Embryonic facial prominence (tissue), 1 donor: ENCODE measurements at regions not wholly inside any gene's neighbourhood (a gene's known extent, or its start where the extent isn't known, plus 50 kb on each side); places are given as distances from the start of the nearest gene placed in this dataset.

ENCODE experiments used
- DNase-seq: peaks from one replicate; pipeline ENCODE4 v3.0.0-alpha.2; 2016; ENCODE audit errors: extremely low spot score

- no peak for DNase-seq
Observed at GRCh38 chr1:110765640-110766335, 91.0 kb upstream of the KCNA3 start.

- DNase-seq, result no peak
Observed at GRCh38 chr1:110763149-110763548, 88.4 kb upstream of the KCNA3 start.

DNA sequence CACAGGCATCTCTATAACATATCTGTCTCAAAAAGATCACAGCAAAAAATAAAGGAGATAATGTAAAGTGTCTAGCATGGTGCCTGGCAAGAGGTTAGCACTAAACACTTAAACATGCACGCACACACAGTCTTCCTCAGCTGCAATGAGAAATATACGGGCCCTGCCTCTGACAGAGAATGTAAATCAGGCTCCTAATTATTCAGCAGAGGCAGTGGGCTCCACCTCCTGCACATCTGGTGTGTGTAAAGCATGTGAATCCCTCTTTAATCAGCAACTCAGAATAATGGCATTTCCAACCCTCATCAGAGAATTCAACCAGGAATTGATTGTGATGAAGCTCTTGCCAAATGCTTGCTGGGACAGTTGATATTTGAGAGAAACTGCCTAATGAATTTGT, 85.6 kb upstream of the KCNA3 start:
- no peak for DNase-seq

GRCh38 chr1:110756506-110756905, 81.8 kb upstream of the KCNA3 start:
- no peak for DNase-seq

DNA sequence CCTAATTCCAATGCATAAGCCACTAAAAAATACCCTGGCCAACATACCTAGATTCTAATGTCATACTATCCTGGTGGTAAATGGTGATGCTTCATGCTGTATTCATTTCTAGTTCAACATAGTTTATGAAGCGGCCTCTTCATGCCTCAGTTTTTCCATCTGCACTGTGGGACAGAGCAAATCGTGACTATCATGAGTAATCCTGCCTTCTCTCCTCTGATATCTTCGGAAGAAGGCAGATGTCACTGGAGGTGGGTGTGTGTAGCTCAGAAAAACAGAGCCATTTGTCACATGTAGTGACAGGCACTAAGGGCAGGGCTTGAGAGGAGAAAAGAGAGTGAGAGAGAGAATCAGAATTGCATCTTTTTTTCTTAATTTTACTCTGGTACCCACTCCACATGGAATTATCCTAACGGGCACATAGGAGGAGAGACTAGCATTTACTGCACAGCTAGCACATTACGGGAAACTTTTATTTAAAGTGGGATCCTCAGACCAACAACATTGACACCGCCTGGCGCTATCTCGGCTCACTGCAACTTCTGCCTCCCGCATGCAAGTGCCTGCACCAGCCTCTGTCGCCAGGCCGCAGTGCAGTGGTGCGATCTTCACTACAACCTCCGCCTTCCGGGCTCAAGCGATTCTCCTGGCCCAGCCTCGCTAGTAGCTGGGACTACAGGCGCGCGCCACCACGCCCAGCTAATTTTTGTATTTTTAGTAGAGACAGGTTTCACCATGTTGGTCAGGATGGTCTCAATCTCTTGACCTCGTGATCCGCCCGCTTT, 78.4 kb upstream of the KCNA3 start:
- no peak for DNase-seq

GRCh38 chr1:110750562-110750961, 75.8 kb upstream of the KCNA3 start:
- no peak for DNase-seq

GRCh38 chr1:110749960-110750359, 75.2 kb upstream of the KCNA3 start:
- DNase-seq, result no peak

DNA sequence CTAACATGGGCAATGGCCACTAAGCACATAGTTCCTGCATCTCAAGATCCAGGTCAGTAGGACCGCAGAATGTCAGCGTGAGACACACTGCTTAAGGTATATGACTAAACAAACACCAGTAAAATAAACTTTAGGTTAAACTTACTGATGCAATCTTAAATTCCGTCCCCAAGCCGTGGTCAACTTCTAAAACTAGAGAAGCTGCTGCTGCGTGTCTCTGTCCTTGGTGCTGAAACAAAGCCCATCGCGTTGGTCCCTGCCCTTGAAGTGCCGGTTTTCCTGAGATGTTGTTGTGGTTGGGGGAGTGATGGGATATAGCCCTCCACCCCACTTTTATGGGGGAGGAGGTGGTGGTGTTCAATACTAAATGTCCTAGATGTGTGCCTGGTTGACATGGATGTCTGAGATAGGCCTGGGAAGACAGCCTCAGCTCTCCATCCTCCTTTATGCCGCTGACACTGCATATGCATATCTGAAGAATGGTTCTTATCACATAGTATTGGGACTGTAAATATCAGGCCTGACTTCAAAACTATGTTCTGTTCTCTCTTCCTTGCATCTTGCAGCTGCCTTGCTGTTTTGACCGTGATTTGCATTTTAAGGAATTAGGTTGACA, 72.0 kb upstream of the KCNA3 start:
- DNase-seq, result peak; percentile 15

- no peak for DNase-seq
Observed at GRCh38 chr1:110743397-110743796, 68.7 kb upstream of the KCNA3 start.

DNA sequence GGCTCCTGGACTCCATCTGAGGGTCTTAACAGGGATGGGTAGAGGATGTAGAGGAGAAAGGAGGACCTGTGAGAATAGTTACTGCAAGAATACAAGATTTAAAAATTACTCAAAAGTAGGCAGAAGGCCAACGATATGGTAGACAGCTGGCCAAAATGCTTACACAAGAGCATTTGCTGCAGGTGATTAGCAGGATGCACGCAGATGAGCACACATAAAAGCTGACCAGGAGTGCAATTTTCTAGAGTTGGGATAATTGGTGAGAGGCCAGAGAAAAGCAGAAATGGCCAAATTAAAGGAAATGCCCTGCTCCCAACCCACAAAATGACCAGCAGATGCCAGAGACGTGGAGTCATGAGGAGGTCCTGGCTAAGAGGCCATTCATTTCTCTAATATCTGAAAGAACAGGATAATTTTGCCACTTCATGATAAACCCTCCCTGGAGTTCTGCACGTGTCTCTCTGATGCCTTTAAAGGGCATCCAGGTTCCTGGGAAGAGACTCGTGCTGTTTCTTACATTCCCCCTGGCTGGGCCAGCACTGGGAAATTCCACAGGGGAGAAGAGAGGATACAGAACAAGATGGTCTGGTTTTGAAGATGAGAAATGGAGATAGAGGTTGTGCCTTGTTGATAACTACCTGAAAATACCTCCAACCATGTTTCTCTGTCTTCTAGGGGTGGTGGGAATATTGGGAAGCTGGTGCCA, 62.3 kb upstream of the KCNA3 start:
- no peak for DNase-seq

- no peak for DNase-seq
Observed at GRCh38 chr1:110734133-110734680, 59.5 kb upstream of the KCNA3 start.

GRCh38 chr1:110731529-110731928, 56.8 kb upstream of the KCNA3 start:
- no peak for DNase-seq

DNA sequence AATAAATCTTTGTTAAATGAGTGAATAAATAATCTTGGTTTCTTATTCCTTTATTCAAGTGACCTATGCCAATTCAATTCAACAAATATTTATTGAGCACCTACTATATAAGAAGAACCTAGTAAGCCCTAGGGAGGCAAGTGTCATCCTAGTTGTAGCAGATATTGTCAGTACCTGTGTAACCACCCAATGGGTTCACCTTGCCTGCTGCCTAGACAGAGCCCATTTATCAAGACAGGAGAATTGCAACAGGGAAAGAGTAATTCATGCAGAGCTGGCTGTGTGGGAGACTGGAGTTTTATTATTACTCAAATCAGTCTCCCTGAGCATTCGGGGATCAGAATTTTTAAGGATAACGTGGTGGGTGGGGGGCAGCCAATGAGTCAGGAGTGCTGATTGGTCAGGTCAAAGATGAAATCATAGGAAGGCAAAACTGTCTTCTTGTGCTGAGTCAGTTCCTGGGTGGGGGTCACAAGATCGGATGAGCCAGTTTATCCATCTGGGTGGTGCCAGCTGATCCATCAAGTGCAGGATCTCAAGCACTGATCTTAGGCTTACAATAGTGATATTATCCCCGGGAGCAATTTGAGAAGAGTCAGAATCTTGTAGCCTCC, 53.8 kb upstream of the KCNA3 start:
- DNase-seq, result no peak

DNA sequence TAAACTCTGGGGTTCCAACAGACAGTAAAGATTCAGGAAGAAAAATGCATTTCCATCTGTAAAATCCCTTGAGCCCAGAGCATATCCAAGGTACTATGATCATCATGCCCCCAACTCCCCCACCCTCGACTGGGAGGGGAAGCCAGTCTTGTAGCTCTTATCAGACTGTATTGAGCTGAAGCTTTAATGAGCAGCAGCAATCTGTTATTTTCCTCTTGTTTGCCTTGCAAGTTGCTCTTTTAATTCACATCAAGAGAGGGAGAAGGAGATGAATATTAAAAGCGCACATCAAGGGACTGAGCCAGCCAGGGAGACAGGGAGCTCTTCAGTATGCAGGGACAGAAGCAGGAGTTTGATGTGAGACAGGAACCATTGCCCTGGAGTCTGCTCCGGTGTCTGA, 52.5 kb upstream of the KCNA3 start:
- DNase-seq, result no peak

- no peak for DNase-seq
Observed at GRCh38 chr1:110726755-110727154, 52.0 kb upstream of the KCNA3 start.
